IMR-90 (cell line): ENCODE measurements at regions not wholly inside any gene's neighbourhood (a gene's known extent, or its start where the extent isn't known, plus 50 kb on each side); places are given as distances from the start of the nearest gene placed in this dataset.

Source experiments
- ATAC-seq: fragments of 200-7000 bp; cut with Tn5 transposase; 2 replicates; pipeline ENCODE4 v1.9.1; 2020; ENCODE audit warnings: low read depth, mild to moderate bottlenecking, moderate library complexity
- BruUV-seq: library from RNA; stranded (reverse); fragments of 400-500 nt; replicated peaks from 2 replicates; lab custom pipeline; 2021; lab: Mats Ljungman, UMichigan
- CTCF ChIA-PET: fragments of 300-600 bp; formaldehyde crosslinking; extraction: SDS; loops from one replicate; lab custom pipeline; 2021; ENCODE audit warnings: antibody characterized with exemption; lab: Yijun Ruan, JAX
- POLR2A ChIA-PET: fragments of 300-600 bp; sonication (Branson Sonifier 250); formaldehyde crosslinking; loops from one replicate; lab custom pipeline; 2022; ENCODE audit warnings: antibody characterized with exemption; ENCODE audit not compliant: unreplicated experiment; lab: Charles Lee
- DNase-seq: peaks from one replicate; pipeline ENCODE4 v3.0.0; 2013
- H2AFZ ChIP-seq: replicated peaks from 2 replicates; pipeline ENCODE3; 2013; ENCODE audit warnings: low read length, mild to moderate bottlenecking; ENCODE audit not compliant: poor library complexity
- H2AK5ac ChIP-seq: 2 replicates; pipeline ENCODE4 v1.6.1; 2013; ENCODE audit warnings: low read depth, low read length, inconsistent platforms
- H2AK9ac ChIP-seq: replicated peaks from 2 replicates; pipeline ENCODE3; 2013; ENCODE audit warnings: mild to moderate bottlenecking, low read depth, low read length, moderate library complexity; ENCODE audit not compliant: poor library complexity
- H2BK120ac ChIP-seq: 2 replicates; pipeline ENCODE4 v1.6.1; 2013; ENCODE audit warnings: low read depth, low read length, inconsistent platforms
- H2BK15ac ChIP-seq: 3 replicates; pipeline ENCODE4 v1.6.1; 2013; ENCODE audit warnings: low read depth, low read length, inconsistent platforms
- H2BK20ac ChIP-seq: 2 replicates; pipeline ENCODE4 v1.6.1; 2013; ENCODE audit warnings: low read depth, mild to moderate bottlenecking, inconsistent platforms, low read length, moderate library complexity
- H2BK5ac ChIP-seq: 2 replicates; pipeline ENCODE4 v1.6.1; 2013; ENCODE audit warnings: mild to moderate bottlenecking, low read depth, low read length, inconsistent platforms; ENCODE audit not compliant: poor library complexity, severe bottlenecking
- H3K14ac ChIP-seq: replicated peaks from 2 replicates; pipeline ENCODE4 v1.6.1; 2013; ENCODE audit warnings: low read depth, low read length, inconsistent platforms
- H3K18ac ChIP-seq: 2 replicates; pipeline ENCODE4 v1.6.1; 2013; ENCODE audit warnings: low read depth, low read length, control low read depth
- H3K23ac ChIP-seq: 2 replicates; pipeline ENCODE4 v1.6.1; 2013; ENCODE audit warnings: low read depth, low read length, inconsistent platforms
- H3K27ac ChIP-seq: 2 replicates; pipeline ENCODE4 v1.5.1; 2013; ENCODE audit warnings: mild to moderate bottlenecking, control low read depth, low read length; ENCODE audit not compliant: insufficient read depth
- H3K27me3 ChIP-seq: 2 replicates; pipeline ENCODE4 v1.6.1; 2013; ENCODE audit warnings: low read length; ENCODE audit not compliant: control insufficient read depth, insufficient read depth
- H3K36me3 ChIP-seq: 2 replicates; pipeline ENCODE4 v1.6.1; 2013; ENCODE audit warnings: low read length, mixed read lengths; ENCODE audit not compliant: control insufficient read depth, insufficient read depth
- H3K4ac ChIP-seq: 2 replicates; pipeline ENCODE4 v1.6.1; 2013; ENCODE audit warnings: low read depth, low read length, inconsistent platforms
- H3K4me1 ChIP-seq: 2 replicates; pipeline ENCODE4 v1.6.1; 2013; ENCODE audit warnings: low read length, mixed read lengths; ENCODE audit not compliant: control insufficient read depth, insufficient read depth
- H3K4me2 ChIP-seq: 2 replicates; pipeline ENCODE4 v1.6.1; 2013; ENCODE audit warnings: low read depth, mild to moderate bottlenecking, control low read depth, low read length, moderate library complexity
- H3K4me3 ChIP-seq: 2 replicates; pipeline ENCODE4 v1.5.1; 2013; ENCODE audit warnings: low read depth, mild to moderate bottlenecking, control low read depth, low read length, moderate library complexity; ENCODE audit not compliant: insufficient read depth
- H3K56ac ChIP-seq: 2 replicates; pipeline ENCODE4 v1.6.1; 2013; ENCODE audit warnings: low read length, inconsistent platforms; ENCODE audit not compliant: insufficient read depth; ENCODE audit errors: extremely low read depth
- H3K79me1 ChIP-seq, 2 experiments: 2 replicates each; pipeline ENCODE4 v1.6.1; 2013; ENCODE audit warnings: low read length in 2 of 2, inconsistent platforms in 1 of 2, low read depth in 1 of 2
- H3K9ac ChIP-seq: 2 replicates; pipeline ENCODE4 v1.6.1; 2013; ENCODE audit warnings: low read depth, low read length, control low read depth
- H3K9me1 ChIP-seq: 2 replicates; pipeline ENCODE4 v1.6.1; 2013; ENCODE audit warnings: low read length, inconsistent platforms; ENCODE audit not compliant: insufficient read depth
- H3K9me3 ChIP-seq: 2 replicates; pipeline ENCODE4 v1.6.1; 2013; ENCODE audit warnings: low read length; ENCODE audit not compliant: control insufficient read depth, insufficient read depth
- H4K20me1 ChIP-seq: 2 replicates; pipeline ENCODE4 v1.6.1; 2013; ENCODE audit warnings: low read length, inconsistent platforms; ENCODE audit not compliant: insufficient read depth
- H4K5ac ChIP-seq: 2 replicates; pipeline ENCODE4 v1.6.1; 2013; ENCODE audit warnings: mild to moderate bottlenecking, low read depth, low read length, control low read depth
- H4K8ac ChIP-seq, 2 experiments: 2 replicates each; pipeline ENCODE4 v1.6.1; 2013; ENCODE audit warnings: low read depth in 2 of 2, low read length in 2 of 2, control low read depth in 1 of 2, inconsistent platforms in 1 of 2
- H4K91ac ChIP-seq: 2 replicates; pipeline ENCODE4 v1.6.1; 2013; ENCODE audit warnings: low read depth, low read length, inconsistent platforms; ENCODE audit not compliant: insufficient read depth
- BHLHE40 ChIP-seq: fragments of 150-350 bp; IDR thresholded peaks from 2 replicates; pipeline ENCODE4 v1.6.1; 2016; ENCODE audit warnings: mild to moderate bottlenecking, low read depth, low read length
- CEBPB ChIP-seq: IDR thresholded peaks from 2 replicates; pipeline ENCODE4 v1.6.1; 2012; ENCODE audit warnings: low read depth, low read length, improper control_type of control experiment
- CHD1 ChIP-seq: IDR thresholded peaks from 2 replicates; pipeline ENCODE4 v1.6.1; 2012; ENCODE audit warnings: low read depth, low read length, improper control_type of control experiment
- FOS ChIP-seq: fragments of 150-350 bp; IDR thresholded peaks from 2 replicates; pipeline ENCODE4 v1.6.1; 2016; ENCODE audit warnings: low read depth, low read length
- MAFK ChIP-seq: IDR thresholded peaks from 2 replicates; pipeline ENCODE4 v1.6.1; 2012; ENCODE audit warnings: low read depth, low read length, improper control_type of control experiment
- NFE2L2 ChIP-seq: fragments of 150-350 bp; IDR thresholded peaks from 2 replicates; pipeline ENCODE4 v1.6.1; 2016; ENCODE audit warnings: low read depth, mild to moderate bottlenecking, low read length
- POLR2A ChIP-seq: IDR thresholded peaks from 2 replicates; pipeline ENCODE4 v1.6.1; 2012; ENCODE audit warnings: mild to moderate bottlenecking, low read depth, low read length
- RCOR1 ChIP-seq: IDR thresholded peaks from 2 replicates; pipeline ENCODE4 v1.6.1; 2012; ENCODE audit warnings: mild to moderate bottlenecking, low read length, improper control_type of control experiment; ENCODE audit not compliant: insufficient replicate concordance
- RFX5 ChIP-seq: IDR thresholded peaks from 2 replicates; pipeline ENCODE4 v1.8.0; 2012; ENCODE audit warnings: low read depth, mild to moderate bottlenecking, low read length, moderate library complexity
- SMC3 ChIP-seq: fragments of 150-350 bp; IDR thresholded peaks from 2 replicates; pipeline ENCODE4 v1.6.1; 2016; ENCODE audit warnings: low read depth, mild to moderate bottlenecking, antibody characterized with exemption, low read length, moderate library complexity
- WGBS, 2 experiments: methylation state at CpG; one replicate each; pipeline versions ENCODE4 v1.1.5 to v1.1.7; 2013; ENCODE audit warnings: missing lambda C conversion rate in 2 of 2; ENCODE audit not compliant: insufficient read length in 1 of 2; ENCODE audit errors: extremely low coverage in 2 of 2; 5-methylcytosine and 5-hydroxymethylcytosine counted together
- dilution Hi-C: fragments of 300-500 bp; cut with HindIII; formaldehyde crosslinking; loops from one replicate; pipeline ENCODE4 v1.14.3; 2018; ENCODE audit warnings: low sequenced_read_pairs; ENCODE audit not compliant: unreplicated experiment
- in situ Hi-C: fragments of 300-500 bp; cut with MboI; formaldehyde crosslinking; loops from 3 replicates; pipeline ENCODE4 v1.14.3; 2019; ENCODE audit warnings: low sequenced_read_pairs, inconsistent platforms, mixed read lengths
- intact Hi-C: fragments of 100-400 bp; cut with micrococcal nuclease; formaldehyde crosslinking; loops from 2 replicates; pipeline ENCODE4 v1.10.0; 2022
- TF ChIP-seq, protein P1 (sequence below): fragments of 150-350 bp; IDR thresholded peaks from 2 replicates; pipeline ENCODE4 v1.6.1; 2017; ENCODE audit warnings: mild to moderate bottlenecking, antibody characterized with exemption, low read length, low read depth
- TF ChIP-seq, protein P2 (sequence below): conservative IDR thresholded peaks from 2 replicates; pipeline ENCODE4 v1.5.1; 2012; ENCODE audit warnings: mild to moderate bottlenecking, low read depth, low read length, improper control_type of control experiment
- TF ChIP-seq, protein P3 (sequence below): fragments of 150-350 bp; IDR thresholded peaks from 2 replicates; pipeline ENCODE4 v1.6.1; 2016; ENCODE audit warnings: low read depth, mild to moderate bottlenecking, low read length, moderate library complexity, borderline replicate concordance

DNA sequence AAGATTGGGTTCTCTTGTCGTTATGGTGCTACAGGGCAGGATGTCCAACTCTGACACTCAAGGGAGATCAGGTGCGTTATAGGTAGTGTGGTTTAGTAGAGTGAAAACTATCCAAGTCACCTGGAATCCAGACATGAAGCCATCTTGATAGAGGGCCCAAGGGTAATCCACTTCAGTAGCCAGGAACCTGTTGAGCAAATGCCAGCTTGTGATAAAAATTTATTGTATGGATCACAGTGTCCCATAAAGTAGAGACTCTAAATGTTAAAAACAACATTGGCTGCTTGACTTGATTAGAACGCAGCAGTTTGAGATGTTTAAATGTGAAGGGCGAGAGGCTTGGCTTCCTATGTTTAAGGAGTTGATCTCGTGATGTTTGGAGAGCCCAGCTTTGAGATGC is 105.7 kb upstream of the GMDS start:
- peaks cover 3% of the 10 kb centered on the region; the same call in 1 of the 2 replicates for H3K9me1 ChIP-seq
- 96% methylated on average over 4 of the region's 5 CpGs; no CpG with 5 or more reads in 1 of the 2 experiments for WGBS, 2 experiments
- no peak overlapping the region for H3K9ac ChIP-seq
- 0 out of 4 replicates have a peak, but pooled peaks cover 0 to 5% of the 10 kb centered on the region in 2 experiments for H3K79me1 ChIP-seq
- DNase-seq = no peak
- peak overlapping the region; percentile 86 for H2BK5ac ChIP-seq
- peak overlapping the region; percentile 4 for H2AFZ ChIP-seq
- no peaks in the 10 kb centered on the region for H3K9me3 ChIP-seq
- ChIA-PET CTCF (interaction anchor here (1.3 kb wide), 1 partner anchor 754 kb away, joined by 3 read pairs; no protein-coding TSS in a partner anchor), POLR2A (no interaction called here)
- H3K14ac ChIP-seq = peak overlapping the region; percentile 19; the same call in 1 of the 2 replicates
- no peak overlapping the region for H3K4me3 ChIP-seq
- H4K91ac ChIP-seq = peak overlapping the region; percentile 42; the same call in 1 of the 2 replicates
- H3K36me3 ChIP-seq = no peaks in the 10 kb centered on the region
- dilution Hi-C loops (no loop called here), intact Hi-C loops (loop anchor here (5.0 to 10.0 kb wide), 2 partner anchors 281 to 344 kb away; no protein-coding TSS in a partner anchor), in situ Hi-C loops (loop anchor here (5.0 to 10.0 kb wide), 3 partner anchors 246 to 749 kb away; no protein-coding TSS in a partner anchor)
- no peak overlapping the region for H3K56ac ChIP-seq
- no peak overlapping the region; the same call in 1 of the 2 replicates for H2BK120ac ChIP-seq
- H4K5ac ChIP-seq = peak overlapping the region; percentile 47; the same call in 1 of the 2 replicates
- peaks cover 8% of the 10 kb centered on the region for H3K4me1 ChIP-seq
- ATAC-seq = no peak
- TF ChIP-seq SMC3 = no peak
- TF ChIP-seq MAFK = no peak
- TF ChIP-seq, protein P1, sequence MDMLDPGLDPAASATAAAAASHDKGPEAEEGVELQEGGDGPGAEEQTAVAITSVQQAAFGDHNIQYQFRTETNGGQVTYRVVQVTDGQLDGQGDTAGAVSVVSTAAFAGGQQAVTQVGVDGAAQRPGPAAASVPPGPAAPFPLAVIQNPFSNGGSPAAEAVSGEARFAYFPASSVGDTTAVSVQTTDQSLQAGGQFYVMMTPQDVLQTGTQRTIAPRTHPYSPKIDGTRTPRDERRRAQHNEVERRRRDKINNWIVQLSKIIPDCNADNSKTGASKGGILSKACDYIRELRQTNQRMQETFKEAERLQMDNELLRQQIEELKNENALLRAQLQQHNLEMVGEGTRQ = no peak
- TF ChIP-seq, protein P2, sequence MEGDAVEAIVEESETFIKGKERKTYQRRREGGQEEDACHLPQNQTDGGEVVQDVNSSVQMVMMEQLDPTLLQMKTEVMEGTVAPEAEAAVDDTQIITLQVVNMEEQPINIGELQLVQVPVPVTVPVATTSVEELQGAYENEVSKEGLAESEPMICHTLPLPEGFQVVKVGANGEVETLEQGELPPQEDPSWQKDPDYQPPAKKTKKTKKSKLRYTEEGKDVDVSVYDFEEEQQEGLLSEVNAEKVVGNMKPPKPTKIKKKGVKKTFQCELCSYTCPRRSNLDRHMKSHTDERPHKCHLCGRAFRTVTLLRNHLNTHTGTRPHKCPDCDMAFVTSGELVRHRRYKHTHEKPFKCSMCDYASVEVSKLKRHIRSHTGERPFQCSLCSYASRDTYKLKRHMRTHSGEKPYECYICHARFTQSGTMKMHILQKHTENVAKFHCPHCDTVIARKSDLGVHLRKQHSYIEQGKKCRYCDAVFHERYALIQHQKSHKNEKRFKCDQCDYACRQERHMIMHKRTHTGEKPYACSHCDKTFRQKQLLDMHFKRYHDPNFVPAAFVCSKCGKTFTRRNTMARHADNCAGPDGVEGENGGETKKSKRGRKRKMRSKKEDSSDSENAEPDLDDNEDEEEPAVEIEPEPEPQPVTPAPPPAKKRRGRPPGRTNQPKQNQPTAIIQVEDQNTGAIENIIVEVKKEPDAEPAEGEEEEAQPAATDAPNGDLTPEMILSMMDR = no peak
- TF ChIP-seq RCOR1 = no peak
- no peak for TF ChIP-seq CHD1
- TF ChIP-seq POLR2A = no peak
- TF ChIP-seq CEBPB = no peak
- no peak for TF ChIP-seq RFX5
- TF ChIP-seq, protein P3, sequence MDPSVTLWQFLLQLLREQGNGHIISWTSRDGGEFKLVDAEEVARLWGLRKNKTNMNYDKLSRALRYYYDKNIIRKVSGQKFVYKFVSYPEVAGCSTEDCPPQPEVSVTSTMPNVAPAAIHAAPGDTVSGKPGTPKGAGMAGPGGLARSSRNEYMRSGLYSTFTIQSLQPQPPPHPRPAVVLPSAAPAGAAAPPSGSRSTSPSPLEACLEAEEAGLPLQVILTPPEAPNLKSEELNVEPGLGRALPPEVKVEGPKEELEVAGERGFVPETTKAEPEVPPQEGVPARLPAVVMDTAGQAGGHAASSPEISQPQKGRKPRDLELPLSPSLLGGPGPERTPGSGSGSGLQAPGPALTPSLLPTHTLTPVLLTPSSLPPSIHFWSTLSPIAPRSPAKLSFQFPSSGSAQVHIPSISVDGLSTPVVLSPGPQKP = no peak
- no peak for TF ChIP-seq FOS
- no peak for TF ChIP-seq BHLHE40
- no peak for TF ChIP-seq NFE2L2
- H3K4ac ChIP-seq = peak overlapping the region; percentile 67
- peak overlapping the region; percentile 72 for H3K18ac ChIP-seq
- no peaks in the 10 kb centered on the region for H3K27me3 ChIP-seq
- no peak overlapping the region for H3K23ac ChIP-seq
- peaks cover 2% of the 10 kb centered on the region; the same call in 1 of the 2 replicates for H4K20me1 ChIP-seq
- H2AK5ac ChIP-seq = peak overlapping the region; percentile 73; the same call in 1 of the 2 replicates
- no peak overlapping the region for H2AK9ac ChIP-seq
- BruUV-seq = no TSS peak
- peak overlapping the region; percentile 74 for H2BK20ac ChIP-seq
- H3K27ac ChIP-seq = peak overlapping the region; percentile 87; the same call in 1 of the 2 replicates
- H2BK15ac ChIP-seq = 0 out of 3 replicates have a peak overlapping the region, but pooled peaks have one; percentile 31
- H3K4me2 ChIP-seq = no peak overlapping the region
- peak overlapping the region in 1 of 2 experiments; percentile 26; a peak in 1 of 4 replicates for H4K8ac ChIP-seq
